GM10266 (cell line): ENCODE measurements at regions not wholly inside any gene's neighbourhood (a gene's known extent, or its start where the extent isn't known, plus 50 kb on each side); places are given as distances from the start of the nearest gene placed in this dataset.

Experiments
- DNase-seq: peaks from one replicate; pipeline ENCODE4 v3.0.0; 2012; ENCODE audit errors: extremely low spot score
- CTCF ChIP-seq: IDR thresholded peaks from 2 replicates; pipeline ENCODE4 v1.5.1; 2012; ENCODE audit warnings: mild to moderate bottlenecking, low read depth; ENCODE audit not compliant: control insufficient read depth, insufficient read depth; ENCODE audit errors: missing control alignments

- no peak for DNase-seq
- TF ChIP-seq CTCF = no peak
These were observed 167.0 kb upstream of the E2F8 start for GRCh38 chr11:19407677-19408270.

- DNase-seq = no peak
- no peak for TF ChIP-seq CTCF
These were observed 165.2 kb upstream of the E2F8 start for GRCh38 chr11:19405966-19406365.

GRCh38 chr11:19404787-19405186 is 164.0 kb upstream of the E2F8 start:
- no peak for TF ChIP-seq CTCF
- DNase-seq = no peak

GRCh38 chr11:19403196-19403895 is 162.6 kb upstream of the E2F8 start:
- TF ChIP-seq CTCF = no peak
- DNase-seq = no peak

GRCh38 chr11:19400296-19400695 is 159.6 kb upstream of the E2F8 start:
- TF ChIP-seq CTCF = no peak
- no peak for DNase-seq

- TF ChIP-seq CTCF = no peak
- DNase-seq = no peak
These were observed 158.2 kb upstream of the E2F8 start for GRCh38 chr11:19398772-19399527.

- DNase-seq = no peak
- no peak for TF ChIP-seq CTCF
These were observed 157.5 kb upstream of the E2F8 start for GRCh38 chr11:19398273-19398672.
